Type B pancreatic cell (in vitro differentiated cells): ENCODE measurements at regions not wholly inside any gene's neighbourhood (a gene's known extent, or its start where the extent isn't known, plus 50 kb on each side); places are given as distances from the start of the nearest gene placed in this dataset.
A peak's percentile ranks its signal among the peaks of the same experiment; 100 is the strongest.

Experiments
- DNase-seq: peaks from one replicate; pipeline ENCODE4 v3.0.0; 2021; ENCODE audit warnings: mixed read lengths; ENCODE audit not compliant: unreplicated experiment; ENCODE audit errors: extremely low spot score
- H3K27ac Mint-ChIP-seq: 2 replicates; pipeline ENCODE4 v1.8.0; 2021; ENCODE audit warnings: mild to moderate bottlenecking, mixed read lengths
- H3K27me3 Mint-ChIP-seq: 2 replicates; pipeline ENCODE4 v1.8.0; 2021; ENCODE audit warnings: mixed read lengths
- H3K36me3 Mint-ChIP-seq: 2 replicates; pipeline ENCODE4 v1.8.0; 2021; ENCODE audit warnings: mixed read lengths
- H3K4me1 Mint-ChIP-seq: one replicate; pipeline ENCODE4 v1.8.0; 2021; ENCODE audit warnings: mixed read lengths; ENCODE audit not compliant: unreplicated experiment
- H3K4me3 Mint-ChIP-seq: 2 replicates; pipeline ENCODE4 v1.8.0; 2021; ENCODE audit warnings: mild to moderate bottlenecking, mixed read lengths
- H3K9me3 Mint-ChIP-seq: 2 replicates; pipeline ENCODE4 v1.8.0; 2021; ENCODE audit warnings: mixed read lengths
- TF ChIP-seq, protein P1 (sequence below): fragments of 200-600 bp; sonication (generic); conservative IDR thresholded peaks from 2 replicates; pipeline ENCODE4 v1.5.0; 2021; ENCODE audit warnings: antibody characterized with exemption, mild to moderate bottlenecking

DNA sequence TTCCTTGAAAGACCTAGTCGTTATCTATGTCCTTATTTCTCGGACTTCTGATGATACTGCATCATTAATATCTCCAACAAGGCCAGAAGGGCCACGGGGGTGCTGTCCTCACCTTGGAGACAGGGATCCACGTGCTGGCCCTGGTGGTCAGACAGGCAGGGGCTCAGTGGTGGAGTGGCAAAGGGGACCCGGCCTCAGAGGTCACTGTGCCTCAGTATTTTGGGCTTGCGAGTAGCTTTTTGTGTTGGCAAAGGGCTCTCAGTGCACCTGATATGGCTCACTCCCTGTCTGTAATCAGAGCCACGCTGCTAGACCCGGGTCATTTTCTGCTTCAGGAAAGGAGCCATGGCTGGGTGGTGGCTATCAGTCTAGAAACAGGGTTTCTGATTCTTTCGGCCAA lies 135.1 kb downstream of the GADD45G start:
- peaks cover 4% of the 10 kb centered on the region for H3K27me3 Mint-ChIP-seq

DNA sequence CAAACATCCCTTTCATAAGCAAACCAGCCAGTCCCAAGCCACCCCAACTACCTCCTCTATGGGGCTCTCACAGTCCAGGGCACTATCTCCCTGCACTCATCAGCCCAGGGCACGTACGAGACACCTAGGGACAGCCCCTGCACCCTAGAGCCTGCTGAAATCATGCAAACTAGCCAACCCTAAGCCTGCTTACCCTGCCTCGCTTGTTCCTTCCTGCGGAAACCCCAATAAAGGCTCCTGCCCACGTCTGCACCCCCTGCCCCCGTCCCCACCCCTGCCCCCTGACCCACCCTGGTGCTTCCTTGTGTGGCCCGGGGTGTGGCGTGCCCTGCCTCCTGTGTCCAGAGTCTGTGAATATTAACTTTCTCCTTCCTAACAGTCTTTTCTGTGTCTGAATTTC lies 135.9 kb downstream of the GADD45G start:
- TF ChIP-seq, protein P1, sequence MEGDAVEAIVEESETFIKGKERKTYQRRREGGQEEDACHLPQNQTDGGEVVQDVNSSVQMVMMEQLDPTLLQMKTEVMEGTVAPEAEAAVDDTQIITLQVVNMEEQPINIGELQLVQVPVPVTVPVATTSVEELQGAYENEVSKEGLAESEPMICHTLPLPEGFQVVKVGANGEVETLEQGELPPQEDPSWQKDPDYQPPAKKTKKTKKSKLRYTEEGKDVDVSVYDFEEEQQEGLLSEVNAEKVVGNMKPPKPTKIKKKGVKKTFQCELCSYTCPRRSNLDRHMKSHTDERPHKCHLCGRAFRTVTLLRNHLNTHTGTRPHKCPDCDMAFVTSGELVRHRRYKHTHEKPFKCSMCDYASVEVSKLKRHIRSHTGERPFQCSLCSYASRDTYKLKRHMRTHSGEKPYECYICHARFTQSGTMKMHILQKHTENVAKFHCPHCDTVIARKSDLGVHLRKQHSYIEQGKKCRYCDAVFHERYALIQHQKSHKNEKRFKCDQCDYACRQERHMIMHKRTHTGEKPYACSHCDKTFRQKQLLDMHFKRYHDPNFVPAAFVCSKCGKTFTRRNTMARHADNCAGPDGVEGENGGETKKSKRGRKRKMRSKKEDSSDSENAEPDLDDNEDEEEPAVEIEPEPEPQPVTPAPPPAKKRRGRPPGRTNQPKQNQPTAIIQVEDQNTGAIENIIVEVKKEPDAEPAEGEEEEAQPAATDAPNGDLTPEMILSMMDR, result no peak
- no peaks in the 10 kb centered on the region for H3K36me3 Mint-ChIP-seq
- H3K27ac Mint-ChIP-seq, result no peak overlapping the region
- H3K9me3 Mint-ChIP-seq, result no peaks in the 10 kb centered on the region
- H3K4me3 Mint-ChIP-seq, result no peak overlapping the region
- peaks cover 4% of the 10 kb centered on the region for H3K27me3 Mint-ChIP-seq
- no peak for DNase-seq
- peaks cover 16% of the 10 kb centered on the region for H3K4me1 Mint-ChIP-seq

More for the DNA sequence above, 135.1 kb downstream of the GADD45G start:
- Mint-ChIP-seq H3K9me3 (no peaks in the 10 kb centered on the region), H3K4me1 (peaks cover 16% of the 10 kb centered on the region), H3K27ac (no peak overlapping the region), H3K4me3 (no peak overlapping the region), H3K36me3 (no peaks in the 10 kb centered on the region)
- TF ChIP-seq, protein P1, result no peak
- no peak for DNase-seq

DNA sequence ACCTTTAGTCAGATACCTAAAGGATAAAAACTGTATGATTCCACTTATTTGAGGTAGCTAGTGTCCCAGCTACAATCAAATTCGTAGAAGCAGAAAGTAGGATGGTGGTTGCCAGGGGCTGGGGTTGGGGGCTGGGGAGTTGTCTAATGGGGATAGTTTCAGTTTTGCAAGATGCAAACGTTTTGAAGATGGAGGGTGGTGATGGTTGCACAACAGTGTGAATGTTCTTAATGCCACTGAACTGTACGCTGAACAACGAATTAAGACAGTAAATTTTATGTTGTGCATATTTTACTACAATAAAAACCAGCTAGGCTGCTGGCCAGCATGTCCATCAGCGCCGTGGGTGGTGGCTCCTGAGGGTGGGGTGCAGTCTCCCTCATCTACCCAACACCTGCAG lies 137.8 kb downstream of the GADD45G start:
- no peaks in the 10 kb centered on the region for H3K36me3 Mint-ChIP-seq
- H3K27ac Mint-ChIP-seq, result no peak overlapping the region
- peaks cover 4% of the 10 kb centered on the region for H3K27me3 Mint-ChIP-seq
- H3K9me3 Mint-ChIP-seq, result no peaks in the 10 kb centered on the region
- peaks cover 26% of the 10 kb centered on the region for H3K4me1 Mint-ChIP-seq
- TF ChIP-seq, protein P1, result no peak
- no peak overlapping the region for H3K4me3 Mint-ChIP-seq
- no peak for DNase-seq

DNA sequence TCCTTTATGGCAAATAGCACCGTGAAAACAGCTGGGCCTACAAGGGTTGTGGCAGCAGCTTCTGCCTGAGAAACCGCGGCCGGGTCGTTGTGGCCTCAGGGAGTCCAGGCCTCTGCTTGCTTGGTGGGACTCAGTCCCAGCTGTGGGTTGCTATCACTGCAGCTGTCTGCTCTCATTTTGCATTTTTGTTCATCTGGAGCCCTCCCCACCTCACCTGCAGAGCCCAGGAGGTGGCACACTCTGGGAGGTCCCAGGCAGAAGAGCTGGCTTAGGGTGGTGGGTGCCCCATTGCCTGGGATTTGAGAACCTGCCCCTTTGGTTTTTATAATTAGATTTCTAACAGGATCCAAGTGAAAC lies 138.4 kb downstream of the GADD45G start:
- Mint-ChIP-seq H3K4me1 (peaks cover 30% of the 10 kb centered on the region), H3K9me3 (no peaks in the 10 kb centered on the region), H3K27ac (no peak overlapping the region), H3K36me3 (no peaks in the 10 kb centered on the region), H3K4me3 (no peak overlapping the region), H3K27me3 (peaks cover 4% of the 10 kb centered on the region)
- DNase-seq, result no peak
- TF ChIP-seq, protein P1, result no peak

DNA sequence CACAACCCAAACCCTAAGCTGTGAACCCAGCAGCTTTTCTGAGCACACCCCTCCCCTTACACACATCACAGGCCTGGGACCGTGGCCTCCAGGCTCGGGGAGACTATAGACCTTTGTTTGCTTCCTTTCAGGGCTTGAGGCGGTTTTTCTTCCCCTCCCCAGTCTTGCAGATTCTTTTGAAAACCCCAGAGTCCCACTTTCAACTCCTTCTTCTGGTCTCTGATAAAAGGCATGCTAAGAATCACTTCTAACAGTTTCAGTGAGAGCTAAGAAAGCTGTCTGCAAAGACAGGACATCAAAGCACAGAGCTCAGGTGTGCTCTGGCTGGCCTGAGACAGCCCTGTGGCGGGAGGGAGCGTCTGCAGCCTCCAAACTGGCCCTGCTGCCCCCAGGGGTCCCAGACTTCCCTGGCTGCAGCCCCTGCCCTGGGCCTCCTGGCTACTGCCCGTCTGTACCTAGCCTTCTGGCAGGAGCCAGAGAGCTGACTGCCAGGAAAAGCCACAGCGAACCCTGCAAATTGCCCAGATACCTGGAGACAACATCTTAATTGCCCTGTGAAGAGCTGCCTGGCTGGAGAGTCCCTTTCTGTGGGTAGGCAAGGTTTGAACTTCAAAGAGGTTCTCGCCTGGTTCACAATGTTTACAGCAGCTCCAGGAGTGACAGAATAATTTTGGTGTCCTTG lies 138.9 kb downstream of the GADD45G start:
- Mint-ChIP-seq H3K36me3 (no peaks in the 10 kb centered on the region), H3K27ac (no peak overlapping the region), H3K4me3 (no peak overlapping the region), H3K4me1 (peaks cover 30% of the 10 kb centered on the region), H3K27me3 (peaks cover 4% of the 10 kb centered on the region), H3K9me3 (no peaks in the 10 kb centered on the region)
- TF ChIP-seq, protein P1, result peak; percentile 22
- DNase-seq, result no peak

DNA sequence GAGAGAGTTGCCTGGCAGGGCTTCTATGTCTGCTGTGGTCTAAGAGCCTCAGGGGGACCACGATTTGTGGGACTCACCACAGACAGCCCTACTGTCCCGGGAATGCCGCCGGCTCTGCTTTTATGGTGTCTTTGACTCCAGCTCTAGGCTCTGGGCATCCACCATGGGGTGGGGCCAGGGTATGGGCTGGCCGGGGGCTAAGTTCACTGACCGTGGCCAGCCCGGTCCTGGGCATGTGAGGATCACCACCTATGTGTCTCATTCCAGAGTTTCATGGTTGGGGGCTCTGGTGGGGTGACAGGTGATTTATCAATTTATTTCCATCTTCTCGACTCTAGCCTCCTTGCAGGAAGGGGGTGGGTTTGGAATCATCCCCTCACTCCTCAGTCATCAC lies 139.4 kb downstream of the GADD45G start:
- no peak overlapping the region for H3K4me3 Mint-ChIP-seq
- H3K27me3 Mint-ChIP-seq, result no peaks in the 10 kb centered on the region
- no peaks in the 10 kb centered on the region for H3K9me3 Mint-ChIP-seq
- H3K4me1 Mint-ChIP-seq, result peaks cover 27% of the 10 kb centered on the region
- TF ChIP-seq, protein P1, result no peak
- H3K27ac Mint-ChIP-seq, result peak overlapping the region; percentile 55
- DNase-seq, result no peak
- H3K36me3 Mint-ChIP-seq, result no peaks in the 10 kb centered on the region
